ENCODE measurements at regions not wholly inside any gene's neighbourhood (a gene's known extent, or its start where the extent isn't known, plus 50 kb on each side); places are given as distances from the start of the nearest gene placed in this dataset.

- TF ChIP-seq TAF1 (IDR thresholded peaks at IDR 0.05; ENCODE audit: borderline replicate concordance, insufficient read depth, low read length): no peak
- no peak for TF ChIP-seq SIN3A (IDR thresholded peaks at IDR 0.05; ENCODE audit: borderline replicate concordance, insufficient read depth, low read length)
- TF ChIP-seq REST (IDR thresholded peaks at IDR 0.05; ENCODE audit: insufficient read depth in 1 of 2, low read depth in 2 of 2, low read length in 2 of 2): no peak
- no peak for TF ChIP-seq FOXP2 (optimal IDR thresholded peaks at IDR 0.05; ENCODE audit: borderline replicate concordance, extremely low read depth, extremely low read length, insufficient read depth)
- no peak for TF ChIP-seq POLR2AphosphoS5 (IDR thresholded peaks at IDR 0.05; ENCODE audit: low read depth, low read length)
Observed at GRCh38 chr9:95389373-95389772, 71.9 kb upstream of the FANCC start.

GRCh38 chr9:95386843-95387242 is 69.3 kb upstream of the FANCC start:
- TF ChIP-seq FOXP2 (optimal IDR thresholded peaks at IDR 0.05; ENCODE audit: borderline replicate concordance, extremely low read depth, extremely low read length, insufficient read depth) (no peak), SIN3A (IDR thresholded peaks at IDR 0.05; ENCODE audit: borderline replicate concordance, insufficient read depth, low read length) (no peak), TAF1 (IDR thresholded peaks at IDR 0.05; ENCODE audit: borderline replicate concordance, insufficient read depth, low read length) (no peak), REST (IDR thresholded peaks at IDR 0.05; ENCODE audit: insufficient read depth in 1 of 2, low read depth in 2 of 2, low read length in 2 of 2) (no peak), POLR2AphosphoS5 (IDR thresholded peaks at IDR 0.05; ENCODE audit: low read depth, low read length) (no peak)

GRCh38 chr9:95385521-95385920 is 68.0 kb upstream of the FANCC start:
- TF ChIP-seq POLR2AphosphoS5 (IDR thresholded peaks at IDR 0.05; ENCODE audit: low read depth, low read length) (no peak), FOXP2 (optimal IDR thresholded peaks at IDR 0.05; ENCODE audit: borderline replicate concordance, extremely low read depth, extremely low read length, insufficient read depth) (no peak), TAF1 (IDR thresholded peaks at IDR 0.05; ENCODE audit: borderline replicate concordance, insufficient read depth, low read length) (no peak), REST (IDR thresholded peaks at IDR 0.05; ENCODE audit: insufficient read depth in 1 of 2, low read depth in 2 of 2, low read length in 2 of 2) (no peak), SIN3A (IDR thresholded peaks at IDR 0.05; ENCODE audit: borderline replicate concordance, insufficient read depth, low read length) (no peak)

- TF ChIP-seq FOXP2 (optimal IDR thresholded peaks at IDR 0.05; ENCODE audit: borderline replicate concordance, extremely low read depth, extremely low read length, insufficient read depth) (no peak), SIN3A (IDR thresholded peaks at IDR 0.05; ENCODE audit: borderline replicate concordance, insufficient read depth, low read length) (no peak)
Observed at GRCh38 chr9:95383845-95384244, 66.3 kb upstream of the FANCC start.

GRCh38 chr9:95383185-95383676 is 65.7 kb upstream of the FANCC start:
- TF ChIP-seq REST (IDR thresholded peaks at IDR 0.05; ENCODE audit: insufficient read depth in 1 of 2, low read depth in 2 of 2, low read length in 2 of 2) (no peak), TAF1 (IDR thresholded peaks at IDR 0.05; ENCODE audit: borderline replicate concordance, insufficient read depth, low read length) (no peak), SIN3A (IDR thresholded peaks at IDR 0.05; ENCODE audit: borderline replicate concordance, insufficient read depth, low read length) (no peak), FOXP2 (optimal IDR thresholded peaks at IDR 0.05; ENCODE audit: borderline replicate concordance, extremely low read depth, extremely low read length, insufficient read depth) (no peak), POLR2AphosphoS5 (IDR thresholded peaks at IDR 0.05; ENCODE audit: low read depth, low read length) (no peak)
